ENCODE measurements at regions not wholly inside any gene's neighbourhood (a gene's known extent, or its start where the extent isn't known, plus 50 kb on each side); places are given as distances from the start of the nearest gene placed in this dataset.

DNA sequence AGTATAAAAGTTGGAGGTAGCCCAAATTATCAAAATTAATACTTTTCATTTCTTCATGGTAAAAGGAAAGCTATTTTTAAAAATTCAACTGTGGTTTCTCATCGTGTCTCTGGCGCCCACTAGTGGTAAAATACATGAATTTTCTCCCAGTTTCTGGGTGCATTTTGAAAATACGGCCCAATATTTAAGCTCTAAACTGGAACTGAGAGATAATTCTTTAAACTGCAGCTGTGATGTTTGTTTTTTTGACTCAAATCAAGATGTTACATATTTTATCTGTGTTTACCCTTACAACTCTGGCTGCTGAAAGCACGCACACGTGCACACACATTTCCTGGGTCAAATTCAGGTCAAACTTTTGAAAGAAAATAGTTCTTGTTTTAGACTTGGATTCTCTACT, 123.9 kb upstream of the ACSL4 start:
- TF ChIP-seq, protein P1, sequence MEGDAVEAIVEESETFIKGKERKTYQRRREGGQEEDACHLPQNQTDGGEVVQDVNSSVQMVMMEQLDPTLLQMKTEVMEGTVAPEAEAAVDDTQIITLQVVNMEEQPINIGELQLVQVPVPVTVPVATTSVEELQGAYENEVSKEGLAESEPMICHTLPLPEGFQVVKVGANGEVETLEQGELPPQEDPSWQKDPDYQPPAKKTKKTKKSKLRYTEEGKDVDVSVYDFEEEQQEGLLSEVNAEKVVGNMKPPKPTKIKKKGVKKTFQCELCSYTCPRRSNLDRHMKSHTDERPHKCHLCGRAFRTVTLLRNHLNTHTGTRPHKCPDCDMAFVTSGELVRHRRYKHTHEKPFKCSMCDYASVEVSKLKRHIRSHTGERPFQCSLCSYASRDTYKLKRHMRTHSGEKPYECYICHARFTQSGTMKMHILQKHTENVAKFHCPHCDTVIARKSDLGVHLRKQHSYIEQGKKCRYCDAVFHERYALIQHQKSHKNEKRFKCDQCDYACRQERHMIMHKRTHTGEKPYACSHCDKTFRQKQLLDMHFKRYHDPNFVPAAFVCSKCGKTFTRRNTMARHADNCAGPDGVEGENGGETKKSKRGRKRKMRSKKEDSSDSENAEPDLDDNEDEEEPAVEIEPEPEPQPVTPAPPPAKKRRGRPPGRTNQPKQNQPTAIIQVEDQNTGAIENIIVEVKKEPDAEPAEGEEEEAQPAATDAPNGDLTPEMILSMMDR (IDR thresholded peaks at IDR 0.05 in 4 of 5, conservative IDR thresholded peaks at IDR 0.05 in 1 of 5): peak; percentile 60 to 83 (median 65)
- no peak for TF ChIP-seq POLR2A (IDR thresholded peaks at IDR 0.05)
